C1 segment of cervical spinal cord (tissue), 14 donors: ENCODE measurements at regions not wholly inside any gene's neighbourhood (a gene's known extent, or its start where the extent isn't known, plus 50 kb on each side); places are given as distances from the start of the nearest gene placed in this dataset.
"Not testable (repeated sequence)": the region's sequence is repeated elsewhere in the genome, so short reads cannot be mapped to it uniquely, and the experiment has no call there.

ENCODE experiments used
- DNase-seq, 14 donors: peaks; one replicate each; lab custom pipeline; 2025; lab: John Stamatoyannopoulos, UW

- not testable (repeated sequence) for DNase-seq
These were observed 294.9 kb upstream of the DIO3 start for GRCh38 chr14:101266441-101266840.

GRCh38 chr14:101273091-101273490 lies 288.2 kb upstream of the DIO3 start:
- DNase-seq = no peak

DNA sequence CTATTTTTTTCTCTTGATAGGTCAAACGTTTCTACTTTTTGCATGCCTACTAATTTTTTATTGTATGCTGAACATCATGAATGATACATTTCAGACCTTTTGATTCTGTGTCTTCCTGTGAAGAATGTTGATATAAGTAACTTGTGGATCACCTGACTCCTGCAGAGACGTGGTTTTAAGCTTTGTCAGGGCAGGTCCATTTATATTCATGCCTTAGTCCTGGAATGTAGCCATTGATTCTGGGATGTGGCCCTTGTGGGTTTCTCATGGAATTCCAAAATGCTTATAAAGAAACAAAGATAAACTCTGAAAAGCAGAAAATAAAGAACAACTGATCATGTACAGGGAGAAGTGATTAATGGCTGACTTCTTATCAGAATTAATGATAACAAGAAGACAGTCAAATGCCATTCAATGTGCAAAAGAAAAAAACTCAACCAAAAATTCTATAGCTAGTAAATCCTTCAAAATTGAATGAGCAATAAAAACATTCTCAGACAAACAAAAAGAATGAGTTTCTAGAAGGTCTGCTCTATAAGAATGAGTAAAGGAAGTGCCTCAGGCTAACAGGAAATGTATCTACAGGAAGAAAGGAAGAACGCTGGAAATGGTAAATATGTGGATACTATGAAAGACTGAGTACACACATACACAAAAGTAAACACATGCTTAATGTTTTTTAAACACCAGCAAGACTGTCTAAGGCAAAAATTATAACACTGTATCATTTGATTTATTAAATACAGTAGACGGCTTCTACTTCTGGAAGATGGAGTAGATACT lies 284.8 kb upstream of the DIO3 start:
- DNase-seq = no peak

DNA sequence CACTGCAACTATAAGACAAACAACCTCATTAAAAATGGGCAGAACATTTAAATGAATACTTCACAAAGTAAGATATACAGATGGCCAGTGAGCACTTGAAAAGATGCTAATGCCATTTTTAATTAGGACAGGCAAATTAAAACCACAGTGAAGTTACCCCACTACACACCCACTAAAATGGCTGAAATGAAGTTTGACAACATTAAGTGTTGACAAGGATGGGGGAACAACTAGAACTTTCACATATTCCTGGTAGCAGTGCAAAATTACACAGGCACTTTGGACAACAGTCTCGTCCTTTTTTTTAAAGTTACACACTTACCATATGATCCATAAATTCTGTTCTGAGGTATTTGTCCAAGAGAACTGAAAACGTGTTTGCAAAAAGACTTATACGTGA lies 278.9 kb upstream of the DIO3 start:
- no peak for DNase-seq

DNA sequence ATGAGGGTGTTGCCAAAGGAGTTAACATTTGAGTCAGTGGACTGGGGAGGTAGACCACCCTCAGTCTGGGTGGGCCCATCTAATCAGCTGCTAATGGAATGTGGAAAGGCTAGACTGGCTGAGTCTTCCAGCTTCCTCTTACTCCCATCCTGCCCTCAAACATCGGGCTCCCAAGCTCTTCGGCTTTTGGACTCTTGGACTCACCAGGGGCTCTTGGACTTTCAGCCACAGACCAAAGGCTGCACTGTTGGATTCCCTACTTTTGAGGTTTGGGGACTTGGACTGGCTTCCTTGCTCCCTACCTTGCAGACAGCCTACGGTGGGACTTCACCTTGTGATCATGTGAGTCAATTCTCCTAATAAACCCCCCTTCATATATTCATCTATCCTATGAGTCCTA lies 276.6 kb upstream of the DIO3 start:
- no peak for DNase-seq

DNA sequence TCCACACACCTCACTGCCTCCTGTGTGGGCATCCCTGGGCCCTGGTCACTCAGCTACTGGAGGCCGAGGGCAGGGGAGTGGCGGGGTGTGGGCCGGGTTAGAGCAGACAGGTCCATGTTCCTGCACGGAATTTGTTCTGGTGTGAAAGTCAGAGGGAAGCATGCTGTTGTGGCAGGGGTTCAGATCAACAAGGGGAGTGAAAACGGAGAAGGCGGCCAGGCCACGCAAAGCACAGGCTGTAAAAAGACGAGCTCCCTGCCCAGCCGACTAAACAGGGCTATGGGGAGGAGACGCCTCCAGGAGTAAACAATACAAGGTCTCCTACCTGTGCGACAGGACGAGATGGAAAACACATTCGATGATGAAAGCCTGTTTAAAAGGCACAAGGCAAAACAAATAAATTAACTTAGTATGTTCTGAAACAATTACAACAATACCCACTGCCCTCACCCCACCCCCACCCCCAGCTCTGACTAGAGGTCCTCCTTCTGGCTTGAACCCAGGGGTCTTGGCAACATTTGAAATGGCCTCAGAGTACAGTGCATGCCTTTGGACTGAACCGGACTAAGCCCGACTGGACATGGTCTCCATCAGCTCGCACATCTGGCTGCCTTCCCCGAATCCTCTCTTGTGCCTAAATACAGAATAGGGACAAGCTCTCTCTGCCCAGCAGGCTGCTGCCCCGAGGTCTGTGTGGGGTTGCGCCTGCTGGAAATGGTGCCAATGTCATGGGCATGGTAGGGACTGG lies 274.9 kb upstream of the DIO3 start:
- DNase-seq = no peak

GRCh38 chr14:101288436-101289229 lies 272.7 kb upstream of the DIO3 start:
- no peak for DNase-seq

- no peak for DNase-seq
These were observed 272.0 kb upstream of the DIO3 start for GRCh38 chr14:101289230-101289690.

DNA sequence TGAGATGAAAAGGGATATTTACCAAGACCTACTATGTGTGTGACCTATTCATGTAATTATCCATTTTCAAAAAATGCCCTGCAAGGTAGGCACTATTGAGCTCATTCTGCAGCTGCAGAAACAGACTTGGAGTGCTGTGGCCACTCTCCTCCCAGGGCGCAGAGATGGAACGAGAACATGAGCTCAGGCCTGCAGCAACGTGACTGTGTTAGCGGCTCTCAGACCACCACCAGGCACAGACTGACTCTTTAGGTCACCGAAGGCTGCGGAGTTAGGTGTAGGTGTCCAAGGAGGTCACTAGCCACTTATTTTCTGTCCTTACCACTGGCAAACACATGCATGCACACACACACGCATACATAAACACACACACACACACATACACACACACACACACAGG lies 271.4 kb upstream of the DIO3 start:
- DNase-seq = no peak

DNA sequence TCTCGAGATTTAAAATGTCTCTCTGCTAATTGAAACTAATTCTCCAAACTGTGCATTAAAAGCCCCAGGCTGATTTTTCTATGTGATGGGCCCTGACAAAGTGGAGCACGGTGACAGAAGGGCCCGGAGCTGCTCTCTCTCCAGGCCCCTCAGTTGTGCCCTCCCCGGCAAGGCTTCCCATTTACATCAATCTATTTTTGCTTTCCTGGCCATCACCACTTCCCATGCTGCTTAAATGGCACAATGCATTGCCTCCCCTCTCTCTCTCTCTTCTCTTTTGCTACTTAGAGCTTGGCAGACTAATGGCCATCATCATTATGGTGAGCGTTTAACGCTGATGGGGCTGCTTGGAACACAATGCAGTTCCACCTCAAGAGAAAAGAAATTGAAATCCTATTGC lies 270.7 kb upstream of the DIO3 start:
- DNase-seq = no peak

GRCh38 chr14:101291390-101291789 lies 269.9 kb upstream of the DIO3 start:
- no peak for DNase-seq

DNA sequence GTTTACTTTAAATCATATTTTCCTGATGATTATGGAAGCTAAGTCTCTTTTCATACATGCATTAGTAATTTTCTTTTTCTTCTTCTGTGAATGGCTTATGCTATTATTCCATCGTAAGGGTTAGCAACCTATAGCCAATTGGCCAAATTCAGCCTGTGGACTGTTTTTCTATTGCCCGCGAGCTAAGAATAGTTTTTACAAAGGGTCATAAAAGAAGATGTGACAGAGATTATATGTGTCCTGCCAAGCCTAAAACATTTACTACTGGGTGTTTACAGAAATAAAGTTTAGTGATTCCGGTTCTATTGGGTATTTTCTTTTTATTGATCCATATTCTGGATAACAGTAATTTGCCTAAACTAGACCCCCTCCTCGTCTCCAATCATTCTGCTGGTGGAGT lies 268.8 kb upstream of the DIO3 start:
- DNase-seq = no peak

- no peak for DNase-seq
These were observed 267.7 kb upstream of the DIO3 start for GRCh38 chr14:101293605-101294004.

GRCh38 chr14:101294136-101294535 lies 267.2 kb upstream of the DIO3 start:
- no peak for DNase-seq

DNA sequence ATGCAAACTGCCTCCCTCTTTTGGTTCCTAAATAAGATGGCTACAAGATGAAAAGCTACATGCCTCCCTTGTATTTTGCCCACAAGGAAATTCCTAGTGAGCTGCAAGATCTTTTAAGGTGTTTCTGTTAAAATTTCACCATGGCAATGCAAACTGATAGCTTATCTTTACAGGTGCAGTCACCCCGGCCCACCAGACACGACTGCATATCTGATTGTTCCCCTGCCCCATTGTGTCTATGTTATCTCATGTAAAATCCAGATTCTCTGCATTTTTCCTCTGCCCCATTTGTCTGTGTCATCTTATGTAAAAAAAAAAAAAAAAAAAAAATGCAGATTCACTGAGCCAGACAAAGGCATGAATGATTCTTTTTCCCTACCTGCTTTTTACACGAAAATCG lies 261.5 kb upstream of the DIO3 start:
- not testable (repeated sequence) for DNase-seq

DNA sequence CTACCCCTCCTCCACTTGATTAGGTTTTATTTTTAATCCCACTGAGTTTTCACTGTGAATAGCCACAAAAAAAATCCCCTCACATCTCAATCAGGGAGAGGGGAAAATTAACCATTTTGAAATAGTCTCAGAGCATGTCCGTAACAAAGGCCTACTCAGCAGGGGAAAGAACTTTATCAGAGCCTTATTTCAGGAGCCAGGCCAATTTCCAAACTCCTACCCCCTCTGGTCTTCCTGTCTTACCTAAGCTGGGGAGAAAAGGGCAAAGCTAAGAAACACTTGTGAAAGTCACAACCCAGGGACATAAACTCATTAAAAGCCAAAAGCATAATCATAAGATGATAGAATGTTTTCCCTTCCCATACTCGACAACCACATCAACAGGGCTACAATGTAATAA lies 260.3 kb upstream of the DIO3 start:
- no peak for DNase-seq

GRCh38 chr14:101307162-101307561 lies 254.1 kb upstream of the DIO3 start:
- not testable (repeated sequence) for DNase-seq

DNA sequence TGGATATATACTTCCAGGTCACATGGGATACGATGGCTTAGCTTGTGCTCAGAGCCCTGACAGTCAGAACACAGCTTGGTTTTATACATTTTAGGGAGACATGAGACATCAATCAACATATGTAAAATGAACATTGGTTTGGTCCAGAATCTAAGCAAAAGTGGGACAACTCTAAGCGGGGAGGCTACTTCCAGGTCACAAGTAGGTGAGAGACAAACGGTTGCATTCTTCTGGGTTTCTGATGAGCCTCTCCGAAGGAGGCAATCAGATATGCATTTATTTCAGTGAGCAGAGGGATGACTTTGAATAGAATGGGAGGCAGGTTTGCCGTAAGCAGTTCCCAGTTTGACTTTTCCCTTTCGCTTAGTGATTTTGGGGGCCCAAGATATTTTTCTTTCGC lies 250.1 kb upstream of the DIO3 start:
- DNase-seq = not testable (repeated sequence)

DNA sequence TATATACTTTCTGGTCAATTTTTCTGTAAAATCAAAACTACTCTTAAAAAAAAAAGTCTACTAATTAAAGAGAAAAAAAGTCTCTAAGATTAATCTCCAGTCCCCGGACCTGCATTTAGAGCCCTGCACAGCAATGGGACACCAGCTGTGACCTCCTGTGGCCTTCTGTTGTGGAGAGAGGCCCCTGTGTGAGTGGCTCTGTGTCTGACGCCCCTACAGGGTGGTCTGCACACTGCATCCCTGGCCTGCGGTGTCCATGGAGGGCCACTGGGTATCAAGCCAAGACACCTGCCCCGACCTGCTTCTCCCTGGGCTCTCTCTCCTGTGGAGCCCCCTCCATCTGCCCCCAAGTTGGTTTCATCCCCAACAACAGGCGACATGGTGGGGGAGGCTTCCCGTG lies 248.0 kb upstream of the DIO3 start:
- no peak for DNase-seq

DNA sequence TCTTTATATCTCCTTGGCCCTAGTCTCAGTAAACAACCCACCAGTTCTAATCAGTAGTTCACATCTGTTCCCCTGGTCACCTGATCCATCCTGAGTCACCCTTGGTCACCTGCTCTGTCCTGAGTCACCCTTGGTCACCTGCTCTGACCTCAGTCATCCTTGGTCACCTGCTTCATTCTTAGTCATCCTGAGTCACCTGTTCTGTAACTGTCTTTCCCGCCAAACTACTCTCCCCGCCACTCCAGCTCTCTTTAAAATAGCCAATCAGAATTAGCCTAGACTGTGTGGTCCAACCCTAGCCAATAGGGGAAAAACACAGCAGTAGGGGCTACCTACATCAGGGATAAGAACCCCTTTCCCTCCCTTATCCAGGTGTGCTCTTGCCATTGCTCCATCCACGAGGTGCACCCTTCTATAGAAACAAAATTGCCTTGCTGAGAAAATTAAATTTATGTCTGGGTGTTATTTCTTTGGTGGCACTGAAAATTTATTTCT lies 245.4 kb upstream of the DIO3 start:
- no peak for DNase-seq

GRCh38 chr14:101318271-101318670 lies 243.0 kb upstream of the DIO3 start:
- no peak for DNase-seq

DNA sequence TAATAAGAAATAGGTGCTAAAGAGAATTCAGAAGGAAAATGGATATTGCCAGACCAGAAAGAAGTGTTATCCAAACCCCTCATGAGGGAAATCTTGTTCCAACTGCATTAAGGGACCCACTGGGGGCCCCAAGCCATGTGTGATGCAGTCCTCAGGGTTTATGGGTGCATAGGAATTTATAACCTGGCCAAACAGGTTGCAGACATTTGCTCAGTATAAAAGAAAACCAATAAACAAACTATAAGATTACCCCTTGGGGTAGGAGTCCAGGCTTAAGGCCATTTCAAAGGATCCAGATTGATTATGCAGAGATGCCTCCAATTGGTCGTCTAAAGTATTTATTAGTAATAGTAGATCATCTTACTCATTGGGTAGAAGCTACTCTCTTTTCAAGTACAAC lies 240.9 kb upstream of the DIO3 start:
- no peak for DNase-seq
